Limb (tissue), 2 donors: ENCODE measurements at regions not wholly inside any gene's neighbourhood (a gene's known extent, or its start where the extent isn't known, plus 50 kb on each side); places are given as distances from the start of the nearest gene placed in this dataset.
A peak's percentile ranks its signal among the peaks of the same experiment; 100 is the strongest.
"Not testable (repeated sequence)": the region's sequence is repeated elsewhere in the genome, so short reads cannot be mapped to it uniquely, and the experiment has no call there.

Experiments
- DNase-seq, 2 donors: peaks; one replicate each; pipeline ENCODE4 v3.0.0-alpha.2; 2016; ENCODE audit errors: extremely low spot score in 2 of 2

DNA sequence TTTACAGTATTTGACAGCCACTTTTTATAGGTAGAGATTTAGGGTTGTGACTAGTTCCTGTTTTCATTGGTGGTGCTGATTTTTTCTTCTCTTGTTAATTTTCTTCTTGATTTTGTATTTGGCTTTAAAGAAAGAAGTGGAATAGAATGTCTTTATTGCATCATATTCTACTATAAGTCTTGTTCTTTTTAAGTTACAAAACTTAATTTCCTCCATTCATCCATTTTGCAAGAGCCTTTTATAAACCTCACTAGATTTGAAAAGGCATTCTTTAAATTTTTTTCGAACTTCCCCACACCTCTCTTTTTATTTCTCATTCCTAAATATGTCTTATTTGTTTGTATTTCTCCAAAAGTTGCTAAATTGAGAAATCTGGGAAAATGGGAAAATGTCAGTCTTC, 1368.6 kb upstream of the ADGRL4 start:
- DNase-seq = no peak

DNA sequence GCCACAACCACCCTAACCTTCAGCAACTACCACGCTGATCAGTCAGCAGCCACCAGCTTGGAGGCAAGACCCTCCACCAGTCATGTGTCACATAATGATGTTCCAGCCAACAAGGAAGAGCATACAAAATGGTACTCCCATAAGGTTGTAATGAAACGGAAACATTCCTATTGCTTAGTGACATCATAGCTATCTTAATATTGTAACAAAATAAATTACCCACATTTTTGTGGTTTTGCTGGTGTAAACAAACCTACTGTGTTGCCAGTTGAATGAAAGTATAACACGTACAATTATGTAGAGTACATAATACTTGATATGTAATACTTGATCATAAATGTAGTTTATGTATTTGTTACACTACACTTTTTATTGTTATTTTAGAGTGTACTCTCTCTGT, 1363.2 kb upstream of the ADGRL4 start:
- no peak for DNase-seq

GRCh38 chr1:80367058-80367457, 1360.5 kb upstream of the ADGRL4 start:
- DNase-seq = no peak

- no peak for DNase-seq
Measured at GRCh38 chr1:80365359-80366021, 1359.0 kb upstream of the ADGRL4 start.

- DNase-seq = no peak
Measured at GRCh38 chr1:80363689-80364475, 1357.4 kb upstream of the ADGRL4 start.

GRCh38 chr1:80359666-80360065, 1353.1 kb upstream of the ADGRL4 start:
- no peak for DNase-seq

- no peak for DNase-seq
Measured at GRCh38 chr1:80349218-80349617, 1342.7 kb upstream of the ADGRL4 start.

GRCh38 chr1:80341021-80341420, 1334.5 kb upstream of the ADGRL4 start:
- no peak for DNase-seq

DNA sequence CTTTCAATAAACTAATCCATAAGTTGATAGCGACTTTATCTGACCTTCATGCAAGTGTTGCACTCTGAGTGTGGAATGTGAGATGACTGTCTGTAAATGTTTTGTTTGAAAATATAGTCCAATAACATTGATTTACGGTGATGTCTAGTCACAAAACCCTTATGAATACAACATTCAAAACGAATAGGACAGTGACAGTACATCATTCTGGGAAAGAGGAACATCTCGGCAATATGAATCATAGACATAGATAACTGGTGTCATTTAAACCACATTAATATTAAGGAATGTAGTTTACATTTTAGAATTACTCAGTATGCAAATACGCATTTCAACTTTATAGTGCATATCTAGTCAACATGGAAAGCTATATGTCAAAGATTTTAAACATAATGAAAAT, 1311.6 kb upstream of the ADGRL4 start:
- no peak for DNase-seq

DNA sequence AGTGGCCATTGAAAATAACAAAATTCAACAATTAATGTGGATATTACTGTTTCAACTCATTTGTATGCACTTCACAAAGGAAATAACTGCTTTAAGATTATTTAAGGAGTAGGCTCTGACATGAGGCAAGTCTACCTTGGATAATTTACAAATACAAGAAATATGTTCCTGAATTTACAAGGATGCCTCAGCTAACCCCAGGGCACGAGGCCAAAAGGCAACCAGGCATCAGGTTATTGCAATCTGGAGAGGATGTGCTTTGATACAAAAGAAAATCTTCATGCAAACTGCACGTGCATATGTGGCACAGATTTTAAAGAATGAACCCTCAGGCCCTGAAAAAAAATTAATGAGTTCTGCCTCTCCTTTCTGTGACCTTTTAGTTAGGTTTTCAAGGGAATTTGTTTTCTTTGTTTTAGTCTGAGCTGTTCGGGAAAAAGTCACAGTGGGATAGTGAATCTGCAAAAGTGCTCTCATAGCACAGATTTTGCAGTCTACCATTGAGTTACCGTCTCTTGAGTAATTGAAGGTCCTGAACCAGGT, 1304.2 kb upstream of the ADGRL4 start:
- DNase-seq = no peak

DNA sequence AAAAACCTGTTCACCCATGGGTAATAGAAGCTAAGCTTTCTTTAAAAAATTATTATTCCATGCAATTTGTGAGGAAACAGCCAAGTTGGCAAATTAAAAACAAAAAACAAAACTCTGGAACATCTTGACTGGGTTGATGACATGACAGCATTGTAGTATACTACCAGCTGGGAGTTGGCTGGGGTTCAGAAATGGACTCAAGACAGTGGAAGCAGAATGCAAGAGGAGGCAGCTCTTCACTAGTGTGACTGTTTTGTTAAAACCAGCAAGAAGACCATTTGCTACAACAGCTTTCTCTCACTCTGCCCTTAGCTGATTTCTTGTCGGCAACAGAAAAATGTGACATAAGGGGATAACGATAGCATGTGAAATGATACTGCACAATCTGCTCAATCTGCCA, 1298.9 kb upstream of the ADGRL4 start:
- no peak for DNase-seq

GRCh38 chr1:80293818-80294217, 1287.3 kb upstream of the ADGRL4 start:
- DNase-seq = no peak

DNA sequence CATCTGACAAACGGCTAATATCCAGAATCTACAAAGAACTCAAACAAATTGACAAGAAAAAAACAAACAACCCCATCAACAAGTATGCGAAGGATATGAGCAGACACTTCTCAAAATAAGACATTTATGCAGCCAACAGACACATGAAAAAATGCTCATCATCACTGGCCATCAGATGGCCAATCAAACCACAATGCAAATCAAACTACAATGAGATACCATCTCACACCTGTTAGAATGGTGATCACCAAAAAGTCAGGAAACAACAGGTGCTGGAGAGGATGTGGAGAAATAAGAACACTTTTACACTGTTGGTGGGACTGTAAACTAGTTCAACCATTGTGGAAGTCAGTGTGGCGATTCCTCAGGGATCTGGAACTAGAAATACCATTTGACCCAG, 1282.2 kb upstream of the ADGRL4 start:
- not testable (repeated sequence) for DNase-seq

GRCh38 chr1:80282536-80282935, 1276.0 kb upstream of the ADGRL4 start:
- peak in 1 of 2 donors; percentile 6 for DNase-seq

DNA sequence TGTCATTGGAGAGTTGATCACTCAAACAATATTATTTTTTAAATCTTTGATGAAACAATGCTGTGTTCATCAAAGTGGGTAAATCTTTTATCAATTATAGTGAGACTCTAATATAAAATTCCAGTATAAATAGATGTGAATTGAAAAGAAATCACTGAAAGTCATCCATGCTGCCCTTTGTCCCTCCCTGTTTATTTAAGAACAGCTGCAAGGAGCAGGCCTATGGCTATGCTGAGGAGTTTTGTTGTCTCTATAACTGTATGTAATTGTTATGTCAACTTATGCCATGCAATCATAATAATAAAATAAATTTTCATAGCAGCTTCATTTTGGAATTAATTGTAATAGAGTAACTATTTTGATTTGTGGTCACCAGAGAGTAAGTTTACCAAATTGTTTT, 1272.4 kb upstream of the ADGRL4 start:
- no peak for DNase-seq

DNA sequence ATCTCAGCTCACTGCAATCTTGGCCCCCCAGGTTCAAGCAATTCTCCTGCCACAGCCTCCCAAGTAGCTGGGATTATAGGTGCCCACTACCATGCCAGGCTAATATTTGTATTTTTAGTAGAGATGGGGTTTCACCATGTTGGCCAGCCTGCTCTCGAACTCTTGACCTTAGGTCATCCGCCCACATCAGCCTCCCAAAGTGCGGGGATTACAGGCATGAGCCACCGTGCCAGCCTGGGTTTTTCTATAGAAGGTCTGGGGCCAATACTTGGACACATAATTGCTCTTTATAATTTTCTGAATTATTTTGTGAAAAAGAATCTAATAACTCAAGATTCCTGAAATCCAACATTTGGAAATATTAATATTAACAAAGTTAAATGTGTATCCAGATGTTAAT, 1267.7 kb upstream of the ADGRL4 start:
- no peak for DNase-seq

- DNase-seq = no peak
Measured at GRCh38 chr1:80272495-80272894, 1266.0 kb upstream of the ADGRL4 start.

DNA sequence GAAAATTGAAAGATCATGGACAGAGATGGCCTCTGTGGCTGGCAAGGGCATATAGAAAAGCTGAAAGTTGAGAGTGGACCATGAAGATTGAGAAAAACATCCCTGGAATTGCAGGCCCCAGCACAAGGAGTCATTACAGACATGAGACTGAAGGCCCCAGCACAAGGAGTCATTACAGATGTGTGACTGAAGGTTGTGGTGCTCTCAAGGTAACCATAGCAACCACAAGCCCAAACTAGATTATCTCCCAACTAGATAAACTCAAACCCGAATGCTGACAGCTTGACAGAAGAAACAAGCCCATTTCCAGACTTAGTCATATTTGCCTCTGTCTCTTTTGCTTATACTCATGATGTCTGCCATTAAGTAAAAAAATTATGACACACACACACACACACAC, 1252.1 kb upstream of the ADGRL4 start:
- DNase-seq = no peak

DNA sequence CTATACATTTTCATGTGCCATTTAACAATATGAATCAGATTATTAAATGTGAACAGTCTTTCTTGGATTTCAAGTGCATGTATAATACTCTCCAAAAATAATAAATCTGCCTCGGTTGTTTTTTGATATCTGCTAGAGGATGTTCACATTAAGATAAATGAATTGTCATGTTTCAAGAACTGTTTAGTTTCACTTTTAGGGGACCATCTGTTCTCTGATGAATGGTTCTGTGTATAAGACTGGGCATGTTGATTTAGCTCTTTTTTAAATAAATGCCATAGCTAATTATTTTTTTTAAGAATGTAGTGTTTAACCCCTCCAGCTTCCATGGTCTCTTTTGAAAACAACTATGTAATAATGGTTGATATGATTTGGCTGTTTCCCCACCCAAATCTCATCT, 1245.1 kb upstream of the ADGRL4 start:
- DNase-seq = no peak

- DNase-seq = no peak
Measured at GRCh38 chr1:80251171-80251570, 1244.6 kb upstream of the ADGRL4 start.

GRCh38 chr1:80250573-80251168, 1244.1 kb upstream of the ADGRL4 start:
- DNase-seq = no peak

GRCh38 chr1:80249699-80250098, 1243.2 kb upstream of the ADGRL4 start:
- DNase-seq = no peak

DNA sequence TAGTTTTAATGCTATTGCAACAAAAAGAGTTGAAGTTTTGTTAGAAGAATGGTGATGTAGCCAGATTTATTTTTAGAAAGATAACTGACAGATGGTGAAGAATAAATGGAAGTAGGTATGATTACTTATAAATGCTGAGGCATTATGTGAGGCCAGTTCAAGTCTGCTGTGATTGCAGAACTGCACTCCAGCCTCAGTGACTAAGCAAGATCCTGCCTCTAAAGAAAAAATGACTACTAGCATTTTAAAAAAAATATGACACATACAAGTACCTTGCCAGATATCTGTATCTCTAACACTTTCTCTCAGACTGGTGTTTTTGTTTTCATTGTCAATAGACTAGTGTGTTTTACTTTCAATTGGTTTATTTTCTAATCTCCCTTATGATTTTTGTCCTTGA, 1242.4 kb upstream of the ADGRL4 start:
- no peak for DNase-seq
